NCI-H1930 (cell line): ENCODE measurements at regions not wholly inside any gene's neighbourhood (a gene's known extent, or its start where the extent isn't known, plus 50 kb on each side); places are given as distances from the start of the nearest gene placed in this dataset.
"Not testable (repeated sequence)": the region's sequence is repeated elsewhere in the genome, so short reads cannot be mapped to it uniquely, and the experiment has no call there.

Experiments
- DNase-seq, 2 experiments: peaks; one replicate each; lab custom pipeline; 2025; lab: John Stamatoyannopoulos, UW

DNA sequence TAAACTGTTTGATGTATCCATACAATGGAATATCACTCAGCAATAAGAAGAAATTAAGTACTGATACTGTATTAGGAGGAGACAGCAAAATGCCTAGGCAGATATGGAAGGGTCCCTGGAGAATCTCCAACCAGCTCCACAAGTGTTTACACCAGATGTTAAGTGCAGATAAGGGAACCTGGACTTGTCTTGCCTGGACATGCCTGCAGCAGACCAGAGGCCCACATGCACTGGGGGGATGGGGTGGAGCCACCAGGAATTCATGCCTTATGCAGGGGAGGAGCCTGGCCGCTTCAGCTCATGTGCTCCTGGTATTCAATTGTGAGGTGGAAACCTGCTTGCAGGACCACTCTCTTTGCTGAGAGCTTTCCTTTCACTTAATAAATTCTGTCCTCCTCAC is 287.6 kb downstream of the LIPI start:
- DNase-seq: not testable (repeated sequence)

DNA sequence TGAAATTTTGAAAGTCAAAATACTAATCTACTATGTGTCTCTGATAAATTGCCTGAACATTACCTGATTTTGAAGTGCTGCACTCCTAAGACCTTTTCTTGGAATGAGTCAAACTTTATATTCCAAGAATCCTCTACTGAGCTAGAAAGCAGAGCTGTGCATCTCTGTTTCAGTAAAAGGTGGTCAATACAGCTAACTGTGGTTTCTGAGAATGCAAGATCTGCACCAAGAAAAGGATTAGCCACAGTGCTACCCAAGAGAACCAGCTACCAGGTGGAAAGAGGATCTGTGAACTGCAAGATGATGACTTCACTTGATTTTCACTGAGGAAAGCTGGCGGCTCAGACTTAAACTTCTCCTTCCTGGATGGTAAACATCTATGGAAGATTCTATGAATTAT is 289.3 kb downstream of the LIPI start:
- not testable (repeated sequence) for DNase-seq

DNA sequence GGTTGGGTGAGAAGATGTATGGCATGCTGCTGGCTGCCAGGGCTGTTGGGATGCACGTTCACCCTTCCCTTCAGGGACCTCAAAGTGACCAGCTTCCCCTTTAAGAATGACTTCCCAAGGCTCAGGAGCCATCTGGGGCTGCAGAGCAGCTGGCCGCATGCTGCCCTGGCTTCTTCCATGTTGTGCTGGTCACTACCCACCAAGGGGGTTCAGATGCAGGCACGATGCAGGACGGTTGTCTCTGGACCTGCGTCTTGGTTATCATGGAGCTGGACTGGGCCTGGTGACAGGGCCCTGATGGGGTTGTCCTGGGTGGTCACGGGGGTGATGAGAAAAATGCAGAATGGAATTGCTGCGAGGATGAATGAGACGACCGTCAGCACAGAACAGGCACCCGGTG is 297.8 kb downstream of the POTED start:
- not testable (repeated sequence) for DNase-seq

DNA sequence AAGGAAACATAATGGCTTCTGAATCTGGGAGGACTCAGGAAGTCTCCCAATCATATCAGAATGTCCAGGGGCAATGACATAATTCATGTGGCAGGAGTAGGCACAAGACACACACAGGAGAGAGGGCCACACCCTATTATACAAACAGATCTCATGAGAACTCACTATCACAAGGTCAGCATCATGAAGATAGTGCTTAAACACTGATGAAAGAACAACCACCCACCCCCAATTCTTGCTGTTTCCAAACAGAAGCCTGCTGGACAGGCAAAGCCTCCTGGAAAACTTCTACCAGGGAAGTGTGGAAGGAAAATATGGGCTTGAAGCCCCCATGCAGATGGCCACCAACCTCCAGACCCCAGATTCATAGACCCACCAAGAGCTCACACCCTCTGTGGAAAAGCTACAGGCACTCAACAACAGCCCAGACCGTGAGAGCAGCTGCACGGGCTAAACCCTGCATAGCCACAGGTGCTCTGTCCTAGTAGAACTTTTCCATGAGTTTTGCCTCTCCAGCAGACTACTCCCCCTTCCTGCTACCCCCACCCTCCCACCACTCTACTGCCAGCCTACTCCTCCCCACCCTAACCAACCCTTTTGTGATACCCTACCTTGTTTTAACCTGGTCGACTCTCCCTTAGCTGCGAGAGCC is 287.1 kb downstream of the POTED start:
- DNase-seq: not testable (repeated sequence)

DNA sequence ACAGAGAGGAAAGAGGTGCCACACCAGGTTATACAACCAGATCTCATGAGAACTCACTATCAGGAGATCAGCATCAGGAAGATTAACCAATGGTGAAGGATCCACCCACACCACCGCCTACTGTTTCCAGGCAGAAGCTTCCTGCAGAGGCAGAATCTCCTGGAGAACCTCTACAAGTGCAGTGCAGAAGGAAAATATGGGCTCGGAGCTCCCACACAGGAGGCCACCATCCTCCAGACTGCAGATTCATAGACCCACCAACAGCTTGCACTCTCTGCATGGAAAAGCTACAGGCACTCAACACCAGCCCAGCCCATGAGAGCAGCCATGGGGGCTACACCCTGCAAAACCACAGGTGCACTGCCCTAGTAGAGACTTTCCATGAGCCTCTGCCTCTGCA is 284.0 kb downstream of the POTED start:
- DNase-seq: not testable (repeated sequence)

DNA sequence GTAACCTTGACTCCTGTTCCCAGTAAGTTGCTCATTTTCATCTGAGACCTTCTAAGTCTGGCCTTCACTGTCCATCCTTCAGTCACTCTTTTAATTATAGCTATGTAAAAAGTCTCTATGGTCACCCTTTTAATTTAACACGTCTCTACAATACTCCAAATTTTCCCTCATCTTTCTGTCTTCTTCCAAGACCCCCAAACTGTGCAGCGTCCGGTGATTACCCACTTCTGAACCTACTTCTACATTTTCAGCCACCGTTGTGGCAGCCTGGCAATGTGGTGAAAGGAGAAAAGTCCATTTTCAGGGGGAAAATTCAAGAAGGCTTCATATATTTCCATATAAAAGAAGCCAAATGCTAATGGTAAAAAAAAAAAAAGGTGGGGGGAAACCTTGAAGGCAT is 283.4 kb downstream of the POTED start:
- not testable (repeated sequence) for DNase-seq

DNA sequence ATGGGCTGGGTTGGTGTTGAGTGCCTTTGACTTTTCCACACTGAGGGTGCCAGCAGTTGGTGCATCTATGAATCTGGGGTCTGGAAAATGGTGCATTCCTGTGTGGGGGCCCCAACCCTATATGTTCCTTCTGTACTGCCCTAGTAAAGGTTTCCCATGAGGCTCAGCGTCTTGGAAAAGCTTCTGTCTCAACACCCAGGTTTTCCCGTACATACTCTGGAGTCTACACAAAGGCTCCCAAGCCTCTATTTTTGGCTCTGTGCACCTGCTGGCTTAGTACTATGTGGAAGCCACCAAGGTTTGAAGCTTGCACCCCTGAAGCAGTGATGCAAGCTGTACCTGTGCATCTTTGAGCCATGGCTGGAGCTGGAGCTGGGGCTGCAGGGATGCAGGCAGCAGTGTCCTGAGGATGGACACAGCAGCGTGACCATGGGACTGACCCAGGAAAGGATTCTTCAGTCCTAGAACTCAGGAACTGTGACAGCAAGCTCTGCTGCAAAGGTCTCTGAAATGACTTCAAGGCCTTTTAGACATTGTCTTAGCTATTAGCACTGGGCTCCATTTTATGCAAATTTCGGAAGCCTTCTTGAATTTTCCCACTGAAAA is 282.7 kb downstream of the POTED start:
- not testable (repeated sequence) for DNase-seq

DNA sequence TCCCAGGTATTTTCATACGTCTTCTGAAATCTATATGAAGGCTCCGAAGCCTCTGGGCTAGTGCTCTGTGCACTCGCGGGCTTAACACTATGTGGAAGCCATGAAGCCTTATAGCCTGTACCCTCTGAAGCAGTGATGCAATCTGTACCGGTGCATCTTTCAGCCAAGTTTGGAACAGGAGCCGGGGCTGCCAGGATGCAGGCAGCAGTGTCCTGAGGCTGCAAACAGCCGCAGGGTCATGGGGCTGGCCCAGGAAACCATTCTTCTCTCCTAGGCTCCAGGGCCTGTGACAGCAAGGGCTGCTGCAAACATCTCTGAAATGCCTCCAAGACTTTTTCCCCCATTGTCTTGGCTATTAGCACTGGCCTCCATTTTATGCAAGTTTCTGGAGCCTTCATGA is 279.6 kb downstream of the POTED start:
- not testable (repeated sequence) for DNase-seq

DNA sequence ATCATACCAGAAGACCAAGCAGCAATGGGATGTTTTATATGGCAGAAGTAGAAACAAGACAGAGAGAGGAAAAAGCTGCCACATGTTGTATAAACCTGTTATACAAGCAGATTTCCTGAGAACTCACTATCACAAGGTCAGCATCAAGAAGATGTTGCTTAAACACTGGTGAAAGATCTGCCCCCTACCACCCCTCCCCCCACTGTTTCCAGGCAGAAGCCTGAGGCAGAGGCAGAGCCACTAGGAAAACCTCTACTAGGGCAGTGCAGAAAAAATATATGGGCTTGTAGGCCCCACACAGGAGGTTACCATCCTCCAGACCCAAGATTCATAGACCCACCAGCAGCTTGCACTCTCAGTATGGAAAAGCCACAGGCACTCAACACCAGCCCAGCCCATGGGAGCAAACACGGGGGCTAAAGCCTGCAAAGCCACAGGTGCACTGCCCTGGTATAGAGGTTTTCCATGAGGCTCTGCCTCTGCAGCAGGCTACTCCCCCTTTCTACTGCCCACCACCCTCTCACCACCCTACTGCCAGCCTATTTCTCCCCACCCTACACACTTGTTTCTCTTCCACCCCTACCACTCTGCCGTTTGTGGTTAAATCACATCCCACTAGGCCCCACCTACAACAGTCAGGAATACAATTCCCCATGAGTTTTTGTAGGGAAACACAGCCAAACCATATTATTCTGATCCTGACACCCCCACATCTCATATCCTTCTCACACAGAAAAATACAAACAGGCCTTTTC is 274.2 kb downstream of the POTED start:
- not testable (repeated sequence) for DNase-seq

DNA sequence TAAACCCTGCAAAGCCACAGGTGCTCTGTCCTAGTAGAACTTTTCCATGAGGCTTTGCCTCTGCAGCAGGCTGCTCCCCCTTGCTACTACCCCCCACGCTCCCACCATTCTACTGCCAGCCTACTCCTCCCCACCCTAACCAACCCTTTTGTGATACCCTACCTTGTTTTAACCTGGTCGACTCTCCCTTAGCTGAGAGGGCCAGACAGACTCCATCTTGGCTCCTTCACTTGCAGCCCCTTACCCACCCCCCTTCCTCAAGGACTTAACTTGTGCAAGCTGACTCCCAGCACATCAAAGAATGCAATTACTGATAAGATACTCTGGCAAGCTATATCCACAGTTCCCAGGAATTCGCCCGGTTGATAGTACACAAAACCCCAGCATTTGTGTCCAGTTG is 267.9 kb downstream of the POTED start:
- DNase-seq: not testable (repeated sequence)

DNA sequence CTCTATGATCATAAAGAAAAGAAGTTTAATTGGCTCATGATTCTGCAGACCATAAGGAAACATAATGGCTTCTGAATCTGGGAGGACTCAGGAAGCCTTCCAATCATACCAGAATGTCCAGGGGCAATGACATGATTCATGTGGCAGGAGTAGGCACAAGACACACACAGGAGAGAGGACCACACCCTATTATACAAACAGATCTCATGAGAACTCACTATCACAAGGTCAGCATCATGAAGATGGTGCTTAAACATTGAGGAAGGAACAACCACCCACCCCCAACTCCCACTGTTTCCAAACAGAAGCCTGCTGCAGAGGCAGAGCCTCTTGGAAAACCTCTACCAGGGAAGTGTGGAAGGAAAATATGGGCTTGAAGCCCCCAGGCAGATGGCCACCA is 267.4 kb downstream of the POTED start:
- DNase-seq: not testable (repeated sequence)

DNA sequence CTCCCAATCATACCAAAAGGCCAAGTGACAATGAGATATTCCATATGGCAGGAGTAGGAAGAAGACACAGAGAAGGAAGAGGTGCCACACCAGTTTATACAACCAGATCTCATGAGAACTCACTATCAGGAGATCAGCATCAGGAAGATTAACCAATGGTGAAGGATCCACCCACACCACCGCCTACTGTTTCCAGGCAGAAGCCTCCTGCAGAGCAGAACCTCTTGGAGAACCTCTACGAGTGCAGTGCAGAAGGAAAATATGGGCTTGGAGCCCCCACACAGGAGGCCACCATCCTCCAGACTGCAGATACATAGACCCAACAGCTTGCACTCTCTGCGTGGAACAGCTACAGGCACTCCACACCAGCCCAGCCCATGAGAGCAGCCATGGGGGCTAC is 264.4 kb downstream of the POTED start:
- DNase-seq: not testable (repeated sequence)

DNA sequence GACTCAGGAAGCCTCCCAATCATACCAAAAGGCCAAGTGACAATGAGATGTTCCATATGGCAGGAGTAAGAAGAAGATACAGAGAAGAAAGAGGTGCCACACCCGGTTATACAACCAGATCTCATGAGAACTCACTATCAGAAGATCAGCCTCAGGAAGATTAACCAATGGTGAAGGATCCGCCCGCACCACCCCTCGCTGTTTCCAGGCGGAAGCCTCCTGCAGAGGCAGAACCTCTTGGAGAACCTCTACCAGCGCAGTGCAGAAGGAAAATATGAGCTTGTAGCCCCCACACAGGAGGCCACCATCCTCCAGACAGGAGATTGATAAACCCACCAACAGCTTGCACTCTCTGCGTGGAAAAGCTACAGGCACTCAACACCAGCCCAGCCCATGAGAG is 245.1 kb downstream of the POTED start:
- no peak for DNase-seq

DNA sequence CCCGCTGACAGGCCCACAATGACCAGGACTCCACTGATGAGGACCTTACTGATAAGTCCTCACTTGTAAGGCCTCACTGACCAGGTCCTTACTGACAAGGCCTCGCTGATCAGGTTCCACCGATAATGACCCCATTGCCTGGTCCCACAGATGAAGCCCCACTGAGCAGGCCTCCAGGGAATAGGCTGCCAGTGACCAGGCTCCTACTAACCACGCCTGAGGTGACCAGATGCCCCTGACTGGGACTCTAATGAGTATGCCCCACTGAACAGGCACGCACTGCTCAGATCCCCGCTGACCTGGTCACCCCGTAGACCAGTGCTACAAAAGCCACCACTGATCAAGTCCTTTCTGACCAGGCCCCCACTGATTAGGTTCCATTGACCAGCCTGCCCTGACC is 241.2 kb downstream of the POTED start:
- not testable (repeated sequence) for DNase-seq

DNA sequence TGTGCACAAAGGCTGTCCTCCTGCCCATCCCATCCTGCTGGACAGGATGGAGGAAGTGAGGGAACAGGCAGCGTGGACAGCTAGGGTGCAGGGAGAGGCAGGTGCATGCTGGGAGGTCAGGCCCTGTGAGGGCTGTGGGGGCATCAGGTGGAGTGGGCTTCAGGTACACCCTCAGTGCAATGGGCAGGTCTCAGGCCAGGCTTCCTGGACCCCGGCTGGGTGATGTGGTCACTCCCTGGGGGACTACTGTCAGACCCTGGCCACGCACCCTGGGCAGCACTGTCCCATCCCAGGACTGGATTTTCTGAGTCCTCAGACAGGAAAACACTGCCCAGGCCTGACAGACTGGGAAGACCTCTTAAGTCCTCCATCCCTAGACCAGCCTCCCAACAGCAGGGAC is 239.9 kb downstream of the POTED start:
- DNase-seq: not testable (repeated sequence)

DNA sequence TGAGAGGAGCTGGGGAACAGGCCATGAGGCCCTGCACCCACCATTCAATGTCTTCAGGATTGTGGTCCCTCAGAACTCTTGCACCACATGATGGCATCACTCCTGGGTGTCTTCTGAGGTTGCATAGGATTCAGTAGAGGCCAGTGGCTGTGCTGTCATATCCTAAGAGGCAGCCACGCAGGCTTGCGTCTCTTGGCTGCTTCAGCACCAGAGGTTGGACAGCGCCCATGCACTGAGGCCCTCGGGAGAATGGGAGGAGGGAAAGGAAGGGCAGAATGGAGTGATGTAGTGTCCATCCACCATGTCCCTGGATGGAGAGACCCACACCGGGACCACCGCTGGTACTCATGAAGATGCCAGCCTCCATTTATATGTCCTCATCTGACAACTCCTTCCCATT is 237.1 kb downstream of the POTED start:
- DNase-seq: not testable (repeated sequence)

DNA sequence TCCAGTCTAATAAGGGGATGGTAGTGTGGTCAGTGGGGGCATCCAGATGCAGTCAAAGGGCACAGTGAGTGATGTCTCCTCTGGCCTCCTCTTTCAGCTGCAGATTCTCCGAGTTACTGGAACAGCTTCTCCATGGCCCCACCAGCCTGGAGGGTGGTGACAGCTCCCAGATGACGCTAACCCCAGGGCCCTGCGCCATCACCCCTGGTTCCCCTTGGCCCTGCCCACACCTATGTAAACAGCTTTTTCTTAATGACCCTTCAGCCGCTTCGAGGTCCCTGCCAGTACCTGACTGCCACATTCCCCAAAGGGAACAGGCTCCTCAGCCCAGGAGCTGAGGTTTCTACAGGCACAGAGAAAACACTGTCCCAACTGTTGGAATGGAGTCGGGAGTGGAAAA is 235.0 kb downstream of the POTED start:
- DNase-seq: not testable (repeated sequence)

DNA sequence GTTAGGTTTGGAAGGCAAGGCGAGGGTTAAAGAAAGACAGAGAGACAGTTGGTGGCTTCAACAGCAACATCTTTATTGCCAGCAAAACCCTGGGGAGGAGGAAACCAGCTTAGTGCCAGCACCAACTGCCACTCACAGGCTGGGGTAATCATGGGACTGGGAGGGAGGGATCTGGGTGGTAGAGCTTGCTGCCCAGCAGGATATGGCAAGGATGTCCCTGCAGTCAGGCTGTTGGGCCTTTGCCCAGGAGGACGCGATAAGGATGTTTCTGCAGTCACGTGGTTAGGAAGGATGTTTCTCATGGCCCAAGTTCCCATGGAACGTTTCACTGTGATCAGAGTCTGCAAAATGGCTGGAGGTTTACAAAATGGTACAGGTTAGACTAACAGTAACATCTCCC is 233.5 kb downstream of the POTED start:
- not testable (repeated sequence) for DNase-seq

DNA sequence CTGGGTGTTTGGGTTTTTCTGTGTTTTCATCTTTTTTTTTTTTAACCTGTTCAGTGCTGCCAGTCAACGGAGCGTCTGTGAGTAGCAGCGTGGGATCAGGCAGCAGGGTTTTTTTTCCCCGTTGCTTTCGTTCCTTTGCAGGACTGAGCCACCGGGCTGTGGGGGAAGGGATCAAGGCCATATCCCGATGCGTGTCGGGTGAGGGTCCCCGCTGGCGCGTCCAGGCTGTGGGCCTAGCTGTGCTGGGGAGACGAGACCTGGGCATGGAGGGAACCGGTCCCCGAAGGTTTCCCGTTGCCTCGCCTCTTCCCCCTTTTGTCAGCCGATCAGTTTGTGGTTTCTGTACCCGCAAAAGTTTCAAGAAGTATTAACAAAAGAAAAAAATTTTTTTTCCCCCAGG is 218.1 kb downstream of the POTED start:
- DNase-seq: not testable (repeated sequence)

DNA sequence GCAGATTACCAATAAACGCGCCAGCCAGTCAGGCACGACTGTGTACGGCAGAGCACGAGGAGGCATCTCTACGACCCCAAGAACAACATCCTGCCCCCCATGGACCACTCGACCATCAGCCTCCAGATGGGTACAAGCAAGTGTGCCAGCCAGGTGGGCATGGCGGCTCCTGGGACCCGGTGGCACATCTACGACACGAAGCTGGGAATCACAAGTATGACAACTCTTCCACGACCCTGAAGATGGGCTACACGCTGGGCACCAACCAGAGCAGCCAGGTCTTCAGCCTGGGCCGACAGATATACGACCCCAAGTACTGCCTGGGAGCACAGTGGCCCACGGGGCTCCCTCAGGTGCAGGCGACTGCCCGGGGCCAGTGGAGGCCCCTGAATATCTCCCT is 217.6 kb downstream of the POTED start:
- DNase-seq: no peak

DNA sequence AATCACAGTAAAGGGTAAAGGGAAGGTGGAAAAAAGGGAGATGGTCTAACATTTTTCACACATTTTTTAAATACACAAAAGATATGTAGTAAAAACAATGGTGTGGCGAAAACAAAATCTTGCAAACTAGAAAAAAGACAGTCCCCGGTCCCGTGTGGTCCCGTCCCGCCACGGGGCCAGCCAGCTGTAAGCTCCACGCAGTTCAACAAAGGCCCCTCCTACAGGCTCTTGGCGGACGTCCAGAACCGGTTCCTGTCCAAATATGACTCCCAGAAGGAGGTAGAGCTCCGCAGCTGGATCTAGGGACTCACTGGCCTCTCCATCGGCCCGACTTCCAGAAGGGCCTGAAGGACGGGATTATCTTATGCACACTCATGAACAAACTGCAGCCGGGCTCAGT is 216.9 kb downstream of the POTED start:
- DNase-seq: not testable (repeated sequence)

DNA sequence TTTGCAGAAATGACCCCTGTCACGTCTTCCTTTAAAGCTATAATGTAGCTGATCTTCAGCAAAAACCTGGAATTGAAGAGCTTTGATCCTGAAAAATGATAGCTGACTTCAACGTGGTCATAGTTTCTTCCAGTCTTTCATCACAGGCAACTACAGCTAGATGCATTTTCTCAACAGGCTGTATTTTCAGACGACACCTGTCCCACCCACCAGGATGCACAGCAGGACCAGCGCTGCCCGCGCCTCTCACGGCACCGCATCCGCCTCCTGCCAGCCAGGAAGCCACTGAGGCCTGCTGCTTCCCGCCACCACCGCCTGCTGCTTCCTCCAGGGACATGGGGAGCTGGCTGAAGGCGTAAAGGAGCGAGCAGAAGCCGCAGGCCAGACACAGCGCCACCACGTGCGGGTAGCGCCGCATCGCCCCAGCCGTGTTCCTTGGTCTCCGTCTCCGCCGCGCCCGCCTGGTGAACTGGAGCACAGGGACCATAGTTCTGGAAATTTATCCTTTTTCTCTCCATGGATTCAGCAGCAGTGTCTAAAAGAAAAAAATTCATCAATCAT is 215.7 kb downstream of the POTED start:
- not testable (repeated sequence) for DNase-seq

DNA sequence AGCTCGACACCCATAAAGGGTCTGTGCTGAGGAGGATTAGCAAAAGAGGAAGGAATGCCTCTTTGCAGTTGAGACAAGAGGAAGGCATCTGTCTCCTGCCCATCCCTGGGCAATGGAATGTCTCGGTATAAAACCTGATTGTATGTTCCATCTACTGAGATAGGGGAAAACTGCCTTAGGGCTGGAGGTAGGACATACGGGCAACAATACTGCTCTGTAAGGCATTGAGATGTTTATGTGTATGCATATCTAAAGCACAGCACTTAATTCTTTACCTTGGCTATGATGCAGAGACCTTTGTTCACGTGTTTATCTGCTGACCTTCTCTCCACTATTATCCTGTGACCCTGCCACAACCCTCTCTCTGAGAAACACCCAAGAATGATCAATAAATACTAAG is 210.7 kb downstream of the POTED start:
- DNase-seq: not testable (repeated sequence)
